ENCODE measurements at regions not wholly inside any gene's neighbourhood (a gene's known extent, or its start where the extent isn't known, plus 50 kb on each side); places are given as distances from the start of the nearest gene placed in this dataset.

DNA sequence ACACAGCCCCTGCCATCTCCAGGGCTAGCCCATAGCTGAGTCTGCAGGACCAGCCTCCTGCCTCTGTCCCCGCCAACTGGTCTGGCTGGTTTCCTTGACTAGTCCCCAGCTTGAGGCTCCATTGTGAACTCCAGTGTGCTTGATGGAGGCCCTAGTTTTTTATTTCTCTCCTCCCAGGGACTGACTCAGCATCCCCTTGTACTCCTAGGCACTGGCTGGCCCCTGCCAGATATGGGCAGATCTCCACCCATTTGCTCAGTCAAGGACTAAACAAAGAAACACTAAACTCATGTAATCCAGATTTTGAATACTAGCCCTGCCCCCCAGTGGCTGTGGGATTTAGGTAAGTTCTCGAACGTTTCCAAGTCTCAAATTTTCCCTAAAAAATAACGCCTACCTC, 415.4 kb upstream of the RORA start:
- ChIA-PET CTCF (interaction anchor here (0.7 kb wide), 1 partner anchor 70 kb away, joined by 3 read pairs; no protein-coding TSS in a partner anchor), POLR2A (no interaction called here)
- DNase-seq (ENCODE audit: extremely low spot score) = no peak
- no peak for TF ChIP-seq LEF1 (IDR thresholded peaks at IDR 0.05; ENCODE audit: borderline replicate concordance)
- no peak for TF ChIP-seq ZNF384 (IDR thresholded peaks at IDR 0.05)
- TF ChIP-seq SP1 (IDR thresholded peaks at IDR 0.05) = no peak
- no peak for TF ChIP-seq FOXA1 (IDR thresholded peaks at IDR 0.05)
- TF ChIP-seq HDGF (IDR thresholded peaks at IDR 0.05; ENCODE audit: borderline replicate concordance) = no peak

DNA sequence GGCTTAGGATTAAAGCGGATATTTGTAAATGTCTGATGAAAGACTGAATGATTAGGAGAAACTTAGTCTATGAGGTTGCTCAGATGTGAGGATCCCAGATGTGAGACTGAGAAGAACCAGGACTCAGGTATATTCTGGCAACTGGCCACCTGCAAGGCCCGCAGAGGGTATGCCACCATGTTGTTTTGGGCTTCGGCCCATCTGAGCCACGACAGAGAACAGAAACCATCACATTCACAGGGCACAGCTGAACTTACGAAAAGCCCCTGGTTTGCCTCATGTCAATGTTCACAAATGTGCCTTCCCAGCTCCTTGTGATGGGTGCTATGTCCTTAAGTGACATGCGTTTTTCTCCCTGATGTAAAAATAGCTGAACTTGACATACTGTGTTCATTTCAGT, 412.5 kb upstream of the RORA start:
- DNase-seq (ENCODE audit: extremely low spot score) = no peak
- TF ChIP-seq L3MBTL2 (conservative IDR thresholded peaks at IDR 0.05) (no peak), FOXK2 (IDR thresholded peaks at IDR 0.05) (no peak), CTBP1 (IDR thresholded peaks at IDR 0.05; ENCODE audit: borderline replicate concordance) (no peak), TARDBP (IDR thresholded peaks at IDR 0.05) (no peak), NFRKB (IDR thresholded peaks at IDR 0.05) (no peak), HDGF (IDR thresholded peaks at IDR 0.05; ENCODE audit: borderline replicate concordance) (no peak), SP1 (IDR thresholded peaks at IDR 0.05) (no peak), BHLHE40 (IDR thresholded peaks at IDR 0.05; ENCODE audit: borderline replicate concordance) (no peak), ARNT (IDR thresholded peaks at IDR 0.05) (no peak), SUZ12 (IDR thresholded peaks at IDR 0.05) (no peak), ZNF384 (IDR thresholded peaks at IDR 0.05) (no peak), LEF1 (IDR thresholded peaks at IDR 0.05; ENCODE audit: borderline replicate concordance) (no peak), FOXA1 (IDR thresholded peaks at IDR 0.05) (no peak), FOXM1 (IDR thresholded peaks at IDR 0.05; ENCODE audit: borderline replicate concordance) (no peak), ELF4 (IDR thresholded peaks at IDR 0.05) (no peak)
- TF ChIP-seq, protein P1, sequence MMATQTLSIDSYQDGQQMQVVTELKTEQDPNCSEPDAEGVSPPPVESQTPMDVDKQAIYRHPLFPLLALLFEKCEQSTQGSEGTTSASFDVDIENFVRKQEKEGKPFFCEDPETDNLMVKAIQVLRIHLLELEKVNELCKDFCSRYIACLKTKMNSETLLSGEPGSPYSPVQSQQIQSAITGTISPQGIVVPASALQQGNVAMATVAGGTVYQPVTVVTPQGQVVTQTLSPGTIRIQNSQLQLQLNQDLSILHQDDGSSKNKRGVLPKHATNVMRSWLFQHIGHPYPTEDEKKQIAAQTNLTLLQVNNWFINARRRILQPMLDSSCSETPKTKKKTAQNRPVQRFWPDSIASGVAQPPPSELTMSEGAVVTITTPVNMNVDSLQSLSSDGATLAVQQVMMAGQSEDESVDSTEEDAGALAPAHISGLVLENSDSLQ (IDR thresholded peaks at IDR 0.05) = no peak
- ChIA-PET POLR2A (no interaction called here), CTCF (no interaction called here)

- ChIA-PET CTCF (interaction anchor here (0.6 to 0.7 kb wide), 2 partner anchors 193 to 467 kb away, joined by 3 read pairs; no protein-coding TSS in a partner anchor), POLR2A (no interaction called here)
- TF ChIP-seq LEF1 (IDR thresholded peaks at IDR 0.05; ENCODE audit: borderline replicate concordance) = no peak
- no peak for TF ChIP-seq NFRKB (IDR thresholded peaks at IDR 0.05)
- TF ChIP-seq FOXK2 (IDR thresholded peaks at IDR 0.05) = no peak
- TF ChIP-seq ARNT (IDR thresholded peaks at IDR 0.05) = no peak
- TF ChIP-seq SP1 (IDR thresholded peaks at IDR 0.05) = no peak
- TF ChIP-seq HDGF (IDR thresholded peaks at IDR 0.05; ENCODE audit: borderline replicate concordance) = no peak
- TF ChIP-seq BHLHE40 (IDR thresholded peaks at IDR 0.05; ENCODE audit: borderline replicate concordance) = no peak
- TF ChIP-seq L3MBTL2 (conservative IDR thresholded peaks at IDR 0.05) = no peak
- TF ChIP-seq FOXM1 (IDR thresholded peaks at IDR 0.05; ENCODE audit: borderline replicate concordance) = no peak
- TF ChIP-seq ZNF384 (IDR thresholded peaks at IDR 0.05) = no peak
- TF ChIP-seq CTBP1 (IDR thresholded peaks at IDR 0.05; ENCODE audit: borderline replicate concordance) = no peak
- TF ChIP-seq, protein P1 (IDR thresholded peaks at IDR 0.05) = no peak
- no peak for DNase-seq (ENCODE audit: extremely low spot score)
Observed at GRCh38 chr15:61640756-61641155, 411.7 kb upstream of the RORA start.

- ChIA-PET CTCF (no interaction called here), POLR2A (no interaction called here)
- DNase-seq (ENCODE audit: extremely low spot score) = no peak
- TF ChIP-seq ZNF384 (IDR thresholded peaks at IDR 0.05) (no peak), BHLHE40 (IDR thresholded peaks at IDR 0.05; ENCODE audit: borderline replicate concordance) (no peak), TARDBP (IDR thresholded peaks at IDR 0.05) (no peak), ARNT (IDR thresholded peaks at IDR 0.05) (no peak), ELF4 (IDR thresholded peaks at IDR 0.05) (no peak), FOXK2 (IDR thresholded peaks at IDR 0.05) (no peak), CTBP1 (IDR thresholded peaks at IDR 0.05; ENCODE audit: borderline replicate concordance) (no peak), SP1 (IDR thresholded peaks at IDR 0.05) (no peak), L3MBTL2 (conservative IDR thresholded peaks at IDR 0.05) (no peak), NFRKB (IDR thresholded peaks at IDR 0.05) (no peak), FOXA1 (IDR thresholded peaks at IDR 0.05) (no peak), HDGF (IDR thresholded peaks at IDR 0.05; ENCODE audit: borderline replicate concordance) (no peak), FOXM1 (IDR thresholded peaks at IDR 0.05; ENCODE audit: borderline replicate concordance) (no peak), SUZ12 (IDR thresholded peaks at IDR 0.05) (no peak), LEF1 (IDR thresholded peaks at IDR 0.05; ENCODE audit: borderline replicate concordance) (no peak)
- TF ChIP-seq, protein P1 (IDR thresholded peaks at IDR 0.05) = no peak
Observed at GRCh38 chr15:61639491-61639890, 410.4 kb upstream of the RORA start.

- no peak for DNase-seq (ENCODE audit: extremely low spot score)
- CTCF ChIA-PET = no interaction called here
- POLR2A ChIA-PET = no interaction called here
- TF ChIP-seq ELF4 (IDR thresholded peaks at IDR 0.05) = no peak
- no peak for TF ChIP-seq CTBP1 (IDR thresholded peaks at IDR 0.05; ENCODE audit: borderline replicate concordance)
- TF ChIP-seq ZNF384 (IDR thresholded peaks at IDR 0.05) = no peak
- TF ChIP-seq BHLHE40 (IDR thresholded peaks at IDR 0.05; ENCODE audit: borderline replicate concordance) = no peak
- no peak for TF ChIP-seq SP1 (IDR thresholded peaks at IDR 0.05)
- no peak for TF ChIP-seq SUZ12 (IDR thresholded peaks at IDR 0.05)
- TF ChIP-seq FOXK2 (IDR thresholded peaks at IDR 0.05) = no peak
- TF ChIP-seq, protein P1 (IDR thresholded peaks at IDR 0.05) = no peak
- no peak for TF ChIP-seq LEF1 (IDR thresholded peaks at IDR 0.05; ENCODE audit: borderline replicate concordance)
- no peak for TF ChIP-seq FOXM1 (IDR thresholded peaks at IDR 0.05; ENCODE audit: borderline replicate concordance)
- no peak for TF ChIP-seq FOXA1 (IDR thresholded peaks at IDR 0.05)
- TF ChIP-seq L3MBTL2 (conservative IDR thresholded peaks at IDR 0.05) = no peak
- TF ChIP-seq HDGF (IDR thresholded peaks at IDR 0.05; ENCODE audit: borderline replicate concordance) = no peak
- no peak for TF ChIP-seq TARDBP (IDR thresholded peaks at IDR 0.05)
- TF ChIP-seq ARNT (IDR thresholded peaks at IDR 0.05) = no peak
- TF ChIP-seq NFRKB (IDR thresholded peaks at IDR 0.05) = no peak
Observed at GRCh38 chr15:61634837-61635236, 405.7 kb upstream of the RORA start.

Measured in HEK293T (cell line).